ENCODE measurements at regions not wholly inside any gene's neighbourhood (a gene's known extent, or its start where the extent isn't known, plus 50 kb on each side); places are given as distances from the start of the nearest gene placed in this dataset.

DNA sequence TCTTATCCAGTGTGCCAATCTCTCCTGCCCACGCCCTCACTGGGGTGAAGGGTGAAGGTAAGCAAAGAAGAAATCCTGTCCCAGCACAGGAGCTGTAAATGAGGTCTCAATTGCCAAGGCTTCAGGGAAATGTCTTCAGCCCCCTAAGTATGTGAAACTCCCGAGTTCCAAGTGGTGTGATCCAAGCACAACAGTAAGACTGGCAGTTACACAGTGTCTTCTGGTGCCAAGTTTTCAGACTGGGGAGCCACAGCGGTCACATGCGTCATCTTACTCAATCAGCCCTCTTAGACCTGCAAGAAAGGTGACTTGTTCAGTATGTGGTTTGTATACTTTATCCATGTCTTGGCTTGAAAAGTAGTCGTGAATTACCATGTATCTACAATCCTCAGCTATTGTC is 55.0 kb upstream of the SPRED2 start (continued):
- TF ChIP-seq, protein P1, sequence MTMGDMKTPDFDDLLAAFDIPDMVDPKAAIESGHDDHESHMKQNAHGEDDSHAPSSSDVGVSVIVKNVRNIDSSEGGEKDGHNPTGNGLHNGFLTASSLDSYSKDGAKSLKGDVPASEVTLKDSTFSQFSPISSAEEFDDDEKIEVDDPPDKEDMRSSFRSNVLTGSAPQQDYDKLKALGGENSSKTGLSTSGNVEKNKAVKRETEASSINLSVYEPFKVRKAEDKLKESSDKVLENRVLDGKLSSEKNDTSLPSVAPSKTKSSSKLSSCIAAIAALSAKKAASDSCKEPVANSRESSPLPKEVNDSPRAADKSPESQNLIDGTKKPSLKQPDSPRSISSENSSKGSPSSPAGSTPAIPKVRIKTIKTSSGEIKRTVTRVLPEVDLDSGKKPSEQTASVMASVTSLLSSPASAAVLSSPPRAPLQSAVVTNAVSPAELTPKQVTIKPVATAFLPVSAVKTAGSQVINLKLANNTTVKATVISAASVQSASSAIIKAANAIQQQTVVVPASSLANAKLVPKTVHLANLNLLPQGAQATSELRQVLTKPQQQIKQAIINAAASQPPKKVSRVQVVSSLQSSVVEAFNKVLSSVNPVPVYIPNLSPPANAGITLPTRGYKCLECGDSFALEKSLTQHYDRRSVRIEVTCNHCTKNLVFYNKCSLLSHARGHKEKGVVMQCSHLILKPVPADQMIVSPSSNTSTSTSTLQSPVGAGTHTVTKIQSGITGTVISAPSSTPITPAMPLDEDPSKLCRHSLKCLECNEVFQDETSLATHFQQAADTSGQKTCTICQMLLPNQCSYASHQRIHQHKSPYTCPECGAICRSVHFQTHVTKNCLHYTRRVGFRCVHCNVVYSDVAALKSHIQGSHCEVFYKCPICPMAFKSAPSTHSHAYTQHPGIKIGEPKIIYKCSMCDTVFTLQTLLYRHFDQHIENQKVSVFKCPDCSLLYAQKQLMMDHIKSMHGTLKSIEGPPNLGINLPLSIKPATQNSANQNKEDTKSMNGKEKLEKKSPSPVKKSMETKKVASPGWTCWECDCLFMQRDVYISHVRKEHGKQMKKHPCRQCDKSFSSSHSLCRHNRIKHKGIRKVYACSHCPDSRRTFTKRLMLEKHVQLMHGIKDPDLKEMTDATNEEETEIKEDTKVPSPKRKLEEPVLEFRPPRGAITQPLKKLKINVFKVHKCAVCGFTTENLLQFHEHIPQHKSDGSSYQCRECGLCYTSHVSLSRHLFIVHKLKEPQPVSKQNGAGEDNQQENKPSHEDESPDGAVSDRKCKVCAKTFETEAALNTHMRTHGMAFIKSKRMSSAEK (CRISPR knock-in tag; IDR thresholded peaks at IDR 0.05; ENCODE audit: borderline replicate concordance): no peak
- TF ChIP-seq, protein P2, sequence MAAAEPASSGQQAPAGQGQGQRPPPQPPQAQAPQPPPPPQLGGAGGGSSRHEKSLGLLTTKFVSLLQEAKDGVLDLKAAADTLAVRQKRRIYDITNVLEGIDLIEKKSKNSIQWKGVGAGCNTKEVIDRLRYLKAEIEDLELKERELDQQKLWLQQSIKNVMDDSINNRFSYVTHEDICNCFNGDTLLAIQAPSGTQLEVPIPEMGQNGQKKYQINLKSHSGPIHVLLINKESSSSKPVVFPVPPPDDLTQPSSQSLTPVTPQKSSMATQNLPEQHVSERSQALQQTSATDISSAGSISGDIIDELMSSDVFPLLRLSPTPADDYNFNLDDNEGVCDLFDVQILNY (CRISPR knock-in tag; IDR thresholded peaks at IDR 0.05): no peak
- TF ChIP-seq, protein P3, sequence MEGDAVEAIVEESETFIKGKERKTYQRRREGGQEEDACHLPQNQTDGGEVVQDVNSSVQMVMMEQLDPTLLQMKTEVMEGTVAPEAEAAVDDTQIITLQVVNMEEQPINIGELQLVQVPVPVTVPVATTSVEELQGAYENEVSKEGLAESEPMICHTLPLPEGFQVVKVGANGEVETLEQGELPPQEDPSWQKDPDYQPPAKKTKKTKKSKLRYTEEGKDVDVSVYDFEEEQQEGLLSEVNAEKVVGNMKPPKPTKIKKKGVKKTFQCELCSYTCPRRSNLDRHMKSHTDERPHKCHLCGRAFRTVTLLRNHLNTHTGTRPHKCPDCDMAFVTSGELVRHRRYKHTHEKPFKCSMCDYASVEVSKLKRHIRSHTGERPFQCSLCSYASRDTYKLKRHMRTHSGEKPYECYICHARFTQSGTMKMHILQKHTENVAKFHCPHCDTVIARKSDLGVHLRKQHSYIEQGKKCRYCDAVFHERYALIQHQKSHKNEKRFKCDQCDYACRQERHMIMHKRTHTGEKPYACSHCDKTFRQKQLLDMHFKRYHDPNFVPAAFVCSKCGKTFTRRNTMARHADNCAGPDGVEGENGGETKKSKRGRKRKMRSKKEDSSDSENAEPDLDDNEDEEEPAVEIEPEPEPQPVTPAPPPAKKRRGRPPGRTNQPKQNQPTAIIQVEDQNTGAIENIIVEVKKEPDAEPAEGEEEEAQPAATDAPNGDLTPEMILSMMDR (IDR thresholded peaks at IDR 0.05): no peak
- TF ChIP-seq ZNF671 (CRISPR knock-in tag; IDR thresholded peaks at IDR 0.05) (no peak), GABPB1 (CRISPR knock-in tag; IDR thresholded peaks at IDR 0.05) (no peak)

DNA sequence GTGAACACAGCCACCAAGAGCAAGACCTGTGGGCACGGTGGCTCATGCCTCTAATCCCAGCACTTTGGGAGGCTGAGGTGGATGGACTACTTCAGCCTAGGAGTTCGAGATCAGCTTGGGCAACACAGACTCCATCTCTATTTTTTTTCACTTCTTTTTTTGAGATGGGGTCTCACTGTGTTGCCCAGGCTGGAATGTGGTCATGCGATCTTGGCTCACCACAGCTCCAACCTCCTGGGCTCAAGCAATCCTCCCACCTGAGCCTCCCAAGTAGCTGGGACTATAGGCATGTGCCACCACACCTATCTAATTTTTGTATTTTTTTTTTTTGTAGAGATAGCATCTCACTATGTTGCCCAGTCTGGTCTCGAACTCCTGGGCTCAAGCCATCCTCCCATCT is 54.4 kb upstream of the SPRED2 start:
- POLR2A ChIA-PET: no interaction called here
- Mint-ChIP-seq H3K9me3 (no peaks in the 10 kb centered on the region; the same call in 1 of the 2 replicates), H3K27me3 (ENCODE audit: low read depth) (peaks cover 11% of the 10 kb centered on the region; the same call in 1 of the 2 replicates), H3K4me3 (no peak overlapping the region), H3K27ac (no peak overlapping the region), H3K36me3 (no peaks in the 10 kb centered on the region), H3K4me1 (peaks cover 10% of the 10 kb centered on the region)
- ATAC-seq (no peak), DNase-seq (ENCODE audit: low spot score) (no peak)
- no peak for TF ChIP-seq RELA (CRISPR knock-in tag; IDR thresholded peaks at IDR 0.05; ENCODE audit: borderline replicate concordance)
- TF ChIP-seq ZNF121 (CRISPR knock-in tag; IDR thresholded peaks at IDR 0.05): peak; percentile 49; the same call in 1 of the 2 replicates
- CTCF ChIA-PET: interaction anchor here (1.2 kb wide), 1 partner anchor 19 kb away, joined by 3 read pairs; no protein-coding TSS in a partner anchor

DNA sequence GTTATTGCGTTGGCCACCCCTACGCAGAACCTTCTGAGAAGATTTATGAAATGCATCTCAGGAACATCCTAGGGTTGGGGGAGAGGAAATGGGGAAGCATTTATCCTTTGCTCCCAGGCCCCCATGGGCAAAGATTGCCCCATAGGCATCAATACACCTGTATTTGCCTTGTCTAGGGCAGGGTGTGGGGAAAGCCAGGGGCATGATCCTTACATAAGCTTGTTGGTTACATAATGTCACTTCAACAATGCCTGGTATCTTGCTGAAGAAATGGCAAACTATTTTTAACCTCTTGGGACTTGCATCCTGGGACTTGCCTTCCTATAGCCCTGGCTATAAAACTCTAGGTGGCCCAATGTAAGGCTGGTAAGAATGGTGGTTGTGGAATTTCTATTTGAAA is 53.9 kb upstream of the SPRED2 start:
- peaks cover 10% of the 10 kb centered on the region for H3K4me1 Mint-ChIP-seq
- CTCF ChIA-PET: no interaction called here
- DNase-seq (ENCODE audit: low spot score): no peak

More for the DNA sequence above, 53.9 kb upstream of the SPRED2 start:
- peaks cover 11% of the 10 kb centered on the region; the same call in 1 of the 2 replicates for H3K27me3 Mint-ChIP-seq (ENCODE audit: low read depth)
- no peak overlapping the region for H3K4me3 Mint-ChIP-seq
- ATAC-seq: no peak
- no peaks in the 10 kb centered on the region; the same call in 1 of the 2 replicates for H3K9me3 Mint-ChIP-seq
- no peaks in the 10 kb centered on the region for H3K36me3 Mint-ChIP-seq
- POLR2A ChIA-PET: no interaction called here
- H3K27ac Mint-ChIP-seq: no peak overlapping the region
- TF ChIP-seq, protein P4, sequence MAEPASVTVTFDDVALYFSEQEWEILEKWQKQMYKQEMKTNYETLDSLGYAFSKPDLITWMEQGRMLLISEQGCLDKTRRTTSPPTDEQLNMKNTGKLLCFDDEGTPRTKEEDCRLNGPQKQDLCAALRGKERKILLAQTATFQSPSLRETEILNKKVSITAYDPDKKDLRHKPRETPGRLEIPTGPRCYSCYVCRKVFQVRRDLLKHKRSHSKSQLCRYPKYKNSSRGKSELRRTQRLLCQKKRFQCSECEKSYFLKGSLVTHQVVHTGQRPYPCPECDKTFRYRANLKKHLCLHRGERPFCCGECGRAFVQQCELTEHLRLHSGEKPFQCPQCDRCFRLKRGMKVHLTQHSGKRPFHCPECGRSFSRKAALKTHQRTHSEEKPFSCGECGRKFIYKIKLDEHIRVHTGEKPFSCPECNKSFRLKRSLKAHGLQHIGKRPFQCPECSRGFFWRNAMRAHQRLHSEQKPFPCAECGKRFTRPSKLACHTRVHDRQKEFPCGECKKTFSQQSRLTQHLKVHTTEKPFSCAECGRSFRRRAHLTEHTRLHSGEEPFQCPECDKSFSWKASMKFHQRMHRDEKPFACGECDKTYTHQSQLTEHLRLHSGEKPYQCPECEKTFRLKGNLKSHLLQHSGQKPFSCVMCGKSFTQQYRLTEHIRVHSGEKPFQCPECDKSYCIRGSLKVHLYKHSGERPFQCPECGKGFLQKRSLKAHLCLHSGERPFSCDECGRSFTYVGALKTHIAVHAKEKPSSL (CRISPR knock-in tag; conservative IDR thresholded peaks at IDR 0.05): no peak
- TF ChIP-seq RORB (CRISPR knock-in tag; IDR thresholded peaks at IDR 0.05): no peak
- TF ChIP-seq CREM (CRISPR knock-in tag; IDR thresholded peaks at IDR 0.05): no peak
- no peak for TF ChIP-seq SMAD3 (CRISPR knock-in tag; IDR thresholded peaks at IDR 0.05; ENCODE audit: borderline replicate concordance)
- no peak for TF ChIP-seq ZNF121 (CRISPR knock-in tag; IDR thresholded peaks at IDR 0.05)
- TF ChIP-seq, protein P5, sequence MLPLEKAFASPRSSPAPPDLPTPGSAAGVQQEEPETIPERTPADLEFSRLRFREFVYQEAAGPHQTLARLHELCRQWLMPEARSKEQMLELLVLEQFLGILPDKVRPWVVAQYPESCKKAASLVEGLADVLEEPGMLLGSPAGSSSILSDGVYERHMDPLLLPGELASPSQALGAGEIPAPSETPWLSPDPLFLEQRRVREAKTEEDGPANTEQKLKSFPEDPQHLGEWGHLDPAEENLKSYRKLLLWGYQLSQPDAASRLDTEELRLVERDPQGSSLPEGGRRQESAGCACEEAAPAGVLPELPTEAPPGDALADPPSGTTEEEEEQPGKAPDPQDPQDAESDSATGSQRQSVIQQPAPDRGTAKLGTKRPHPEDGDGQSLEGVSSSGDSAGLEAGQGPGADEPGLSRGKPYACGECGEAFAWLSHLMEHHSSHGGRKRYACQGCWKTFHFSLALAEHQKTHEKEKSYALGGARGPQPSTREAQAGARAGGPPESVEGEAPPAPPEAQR (CRISPR knock-in tag; IDR thresholded peaks at IDR 0.05): no peak
- TF ChIP-seq, protein P6, sequence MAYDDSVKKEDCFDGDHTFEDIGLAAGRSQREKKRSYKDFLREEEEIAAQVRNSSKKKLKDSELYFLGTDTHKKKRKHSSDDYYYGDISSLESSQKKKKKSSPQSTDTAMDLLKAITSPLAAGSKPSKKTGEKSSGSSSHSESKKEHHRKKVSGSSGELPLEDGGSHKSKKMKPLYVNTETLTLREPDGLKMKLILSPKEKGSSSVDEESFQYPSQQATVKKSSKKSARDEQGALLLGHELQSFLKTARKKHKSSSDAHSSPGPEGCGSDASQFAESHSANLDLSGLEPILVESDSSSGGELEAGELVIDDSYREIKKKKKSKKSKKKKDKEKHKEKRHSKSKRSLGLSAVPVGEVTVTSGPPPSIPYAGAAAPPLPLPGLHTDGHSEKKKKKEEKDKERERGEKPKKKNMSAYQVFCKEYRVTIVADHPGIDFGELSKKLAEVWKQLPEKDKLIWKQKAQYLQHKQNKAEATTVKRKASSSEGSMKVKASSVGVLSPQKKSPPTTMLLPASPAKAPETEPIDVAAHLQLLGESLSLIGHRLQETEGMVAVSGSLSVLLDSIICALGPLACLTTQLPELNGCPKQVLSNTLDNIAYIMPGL (CRISPR knock-in tag; IDR thresholded peaks at IDR 0.05): no peak
- TF ChIP-seq, protein P7, sequence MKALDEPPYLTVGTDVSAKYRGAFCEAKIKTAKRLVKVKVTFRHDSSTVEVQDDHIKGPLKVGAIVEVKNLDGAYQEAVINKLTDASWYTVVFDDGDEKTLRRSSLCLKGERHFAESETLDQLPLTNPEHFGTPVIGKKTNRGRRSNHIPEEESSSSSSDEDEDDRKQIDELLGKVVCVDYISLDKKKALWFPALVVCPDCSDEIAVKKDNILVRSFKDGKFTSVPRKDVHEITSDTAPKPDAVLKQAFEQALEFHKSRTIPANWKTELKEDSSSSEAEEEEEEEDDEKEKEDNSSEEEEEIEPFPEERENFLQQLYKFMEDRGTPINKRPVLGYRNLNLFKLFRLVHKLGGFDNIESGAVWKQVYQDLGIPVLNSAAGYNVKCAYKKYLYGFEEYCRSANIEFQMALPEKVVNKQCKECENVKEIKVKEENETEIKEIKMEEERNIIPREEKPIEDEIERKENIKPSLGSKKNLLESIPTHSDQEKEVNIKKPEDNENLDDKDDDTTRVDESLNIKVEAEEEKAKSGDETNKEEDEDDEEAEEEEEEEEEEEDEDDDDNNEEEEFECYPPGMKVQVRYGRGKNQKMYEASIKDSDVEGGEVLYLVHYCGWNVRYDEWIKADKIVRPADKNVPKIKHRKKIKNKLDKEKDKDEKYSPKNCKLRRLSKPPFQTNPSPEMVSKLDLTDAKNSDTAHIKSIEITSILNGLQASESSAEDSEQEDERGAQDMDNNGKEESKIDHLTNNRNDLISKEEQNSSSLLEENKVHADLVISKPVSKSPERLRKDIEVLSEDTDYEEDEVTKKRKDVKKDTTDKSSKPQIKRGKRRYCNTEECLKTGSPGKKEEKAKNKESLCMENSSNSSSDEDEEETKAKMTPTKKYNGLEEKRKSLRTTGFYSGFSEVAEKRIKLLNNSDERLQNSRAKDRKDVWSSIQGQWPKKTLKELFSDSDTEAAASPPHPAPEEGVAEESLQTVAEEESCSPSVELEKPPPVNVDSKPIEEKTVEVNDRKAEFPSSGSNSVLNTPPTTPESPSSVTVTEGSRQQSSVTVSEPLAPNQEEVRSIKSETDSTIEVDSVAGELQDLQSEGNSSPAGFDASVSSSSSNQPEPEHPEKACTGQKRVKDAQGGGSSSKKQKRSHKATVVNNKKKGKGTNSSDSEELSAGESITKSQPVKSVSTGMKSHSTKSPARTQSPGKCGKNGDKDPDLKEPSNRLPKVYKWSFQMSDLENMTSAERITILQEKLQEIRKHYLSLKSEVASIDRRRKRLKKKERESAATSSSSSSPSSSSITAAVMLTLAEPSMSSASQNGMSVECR (CRISPR knock-in tag; IDR thresholded peaks at IDR 0.05; ENCODE audit: borderline replicate concordance): no peak
- TF ChIP-seq ZNF138 (CRISPR knock-in tag; conservative IDR thresholded peaks at IDR 0.05): no peak

All from WTC11 (cell line).